T-helper 1 cell treated with Interleukin-12 subunit alpha and Interleukin-12 subunit beta and Interleukin-4 antibody, amounts not matched to agents 30 μg/mL and 1 μg/mL, for 36 hours (primary cell): ENCODE measurements at regions not wholly inside any gene's neighbourhood (a gene's known extent, or its start where the extent isn't known, plus 50 kb on each side); places are given as distances from the start of the nearest gene placed in this dataset.

ENCODE experiments used
- H3K27ac Mint-ChIP-seq: one replicate; pipeline ENCODE4 v1.8.0; 2021; ENCODE audit warnings: mild to moderate bottlenecking, mixed read lengths
- H3K27me3 Mint-ChIP-seq: one replicate; pipeline ENCODE4 v1.8.0; 2021; ENCODE audit warnings: low read depth, mixed read lengths
- H3K36me3 Mint-ChIP-seq: one replicate; pipeline ENCODE4 v1.8.0; 2021; ENCODE audit warnings: low read depth, mixed read lengths
- H3K4me1 Mint-ChIP-seq: one replicate; pipeline ENCODE4 v1.8.0; 2021; ENCODE audit warnings: low read depth, mixed read lengths
- H3K4me3 Mint-ChIP-seq: one replicate; pipeline ENCODE4 v1.8.0; 2021; ENCODE audit warnings: mild to moderate bottlenecking, moderate library complexity, mixed read lengths
- H3K9me3 Mint-ChIP-seq: one replicate; pipeline ENCODE4 v1.8.0; 2021; ENCODE audit warnings: mixed read lengths

DNA sequence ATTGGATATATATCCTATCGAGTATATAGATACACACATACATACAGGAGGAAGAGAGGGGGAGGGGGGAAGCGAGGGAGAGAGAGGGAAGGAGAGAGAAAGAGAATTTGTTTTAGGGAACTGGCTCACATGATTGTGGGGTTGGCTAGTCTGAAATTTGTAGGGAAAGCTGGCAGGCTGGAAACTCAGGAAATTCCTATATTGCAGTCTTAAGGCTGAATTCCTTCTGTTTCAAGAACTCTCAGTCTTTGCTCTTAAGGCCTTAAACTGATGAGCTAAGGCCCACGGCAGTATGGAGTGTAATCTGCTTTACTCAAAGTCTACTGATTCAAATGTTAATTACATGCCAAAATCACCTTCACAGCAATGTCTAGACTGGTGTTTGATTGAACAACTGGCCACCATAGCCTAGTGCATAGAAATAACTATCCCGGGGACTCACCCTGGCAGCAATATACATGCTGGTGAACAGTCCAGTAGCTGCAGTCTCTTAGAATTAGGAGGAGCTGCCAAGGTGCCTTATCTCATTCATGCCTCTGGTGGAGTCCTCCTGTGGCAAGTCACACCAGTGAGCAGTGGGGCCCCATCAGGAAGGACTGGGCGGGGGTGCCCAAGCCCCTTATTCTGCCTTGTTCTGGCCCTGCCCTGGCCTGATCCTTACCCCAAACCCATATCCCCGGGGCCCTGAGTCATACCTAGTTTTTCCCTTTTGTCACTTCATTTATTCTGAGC, 59.7 kb upstream of the AMPD3 start:
- Mint-ChIP-seq H3K27me3 (peaks cover 21% of the 10 kb centered on the region), H3K4me1 (peaks cover 1% of the 10 kb centered on the region), H3K27ac (no peak overlapping the region), H3K9me3 (no peaks in the 10 kb centered on the region), H3K4me3 (no peak overlapping the region), H3K36me3 (no peaks in the 10 kb centered on the region)

DNA sequence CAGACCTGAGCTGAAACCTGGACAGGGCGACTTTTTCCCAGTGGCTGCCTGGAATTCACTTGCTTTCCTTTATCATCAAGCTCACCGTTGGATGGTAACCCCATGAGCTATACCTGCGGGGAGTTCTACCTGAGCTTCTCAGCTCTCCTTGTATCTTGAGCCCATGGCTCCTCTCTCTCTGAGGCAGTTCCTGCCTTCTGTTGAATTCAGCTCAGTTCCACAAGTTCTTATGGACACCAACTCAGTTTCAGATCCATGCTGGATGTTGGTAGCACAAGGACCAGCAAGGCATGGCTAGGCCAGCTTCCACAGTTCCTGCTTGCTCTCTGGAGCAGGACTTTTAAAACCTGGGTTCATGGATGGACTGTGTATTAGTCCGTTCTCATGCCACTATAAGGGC, 58.3 kb upstream of the AMPD3 start:
- peaks cover 12% of the 10 kb centered on the region for H3K27me3 Mint-ChIP-seq
- no peaks in the 10 kb centered on the region for H3K9me3 Mint-ChIP-seq
- H3K36me3 Mint-ChIP-seq = no peaks in the 10 kb centered on the region
- H3K4me3 Mint-ChIP-seq = no peak overlapping the region
- H3K27ac Mint-ChIP-seq = no peak overlapping the region
- H3K4me1 Mint-ChIP-seq = peaks cover 4% of the 10 kb centered on the region

DNA sequence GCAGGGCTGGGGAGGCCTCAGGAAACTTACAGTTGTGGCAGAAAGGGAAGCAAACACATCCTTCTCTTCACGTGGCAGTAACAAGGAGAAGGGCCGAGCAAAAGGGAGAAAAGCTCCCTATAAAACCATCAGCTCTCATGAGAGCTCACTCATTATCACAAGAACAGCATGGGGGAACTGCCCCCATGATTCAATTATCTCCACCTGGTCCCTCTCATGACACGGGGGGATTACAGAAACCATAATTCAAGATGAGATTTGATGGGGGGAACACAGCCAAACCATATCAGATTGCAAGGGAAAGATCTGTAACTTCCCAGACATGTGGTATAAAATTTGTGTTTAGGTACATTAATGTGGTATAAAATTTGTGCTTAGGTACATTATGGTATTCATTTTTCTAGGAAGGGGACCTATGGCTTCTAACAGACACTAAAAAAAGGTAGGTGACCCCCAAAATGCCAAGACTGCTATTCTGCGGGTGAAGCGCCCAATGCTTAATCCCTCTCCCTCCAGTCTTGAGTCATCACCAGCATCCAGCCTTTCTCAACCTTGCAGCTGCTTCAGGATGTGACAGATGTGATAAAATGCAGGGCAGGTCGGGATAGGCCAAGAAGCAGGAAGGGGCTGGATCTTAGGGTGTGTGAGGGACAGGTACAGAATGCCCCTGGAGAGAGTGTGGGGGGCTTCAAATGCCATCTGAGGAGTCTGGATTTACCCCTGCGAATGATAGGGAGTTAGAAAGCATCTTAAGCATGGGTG, 57.7 kb upstream of the AMPD3 start:
- H3K27me3 Mint-ChIP-seq = peaks cover 8% of the 10 kb centered on the region
- no peak overlapping the region for H3K4me3 Mint-ChIP-seq
- H3K4me1 Mint-ChIP-seq = peaks cover 4% of the 10 kb centered on the region
- no peak overlapping the region for H3K27ac Mint-ChIP-seq
- H3K36me3 Mint-ChIP-seq = no peaks in the 10 kb centered on the region
- H3K9me3 Mint-ChIP-seq = no peaks in the 10 kb centered on the region

DNA sequence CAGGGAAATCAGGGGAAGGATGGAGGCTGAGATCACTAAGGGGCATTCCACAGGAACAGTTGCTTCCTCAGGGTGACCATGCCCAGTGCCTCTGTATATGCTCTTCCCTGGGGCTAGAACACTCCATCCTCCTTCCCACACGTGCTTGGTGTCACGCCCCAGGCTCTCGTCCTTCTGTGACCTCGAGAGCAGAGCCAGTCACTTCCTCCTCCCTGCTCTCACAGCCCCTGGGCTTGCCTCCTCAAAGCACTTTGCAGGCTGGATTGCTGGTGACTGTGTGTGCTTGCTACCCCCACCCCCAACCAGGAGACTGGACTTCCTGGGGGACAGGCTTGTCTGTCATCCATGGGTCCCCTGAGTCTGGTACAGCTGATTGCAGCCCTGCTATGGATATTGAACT, 56.5 kb upstream of the AMPD3 start:
- Mint-ChIP-seq H3K36me3 (no peaks in the 10 kb centered on the region), H3K27ac (no peak overlapping the region), H3K27me3 (peaks cover 4% of the 10 kb centered on the region), H3K9me3 (no peaks in the 10 kb centered on the region), H3K4me3 (no peak overlapping the region), H3K4me1 (peaks cover 4% of the 10 kb centered on the region)

DNA sequence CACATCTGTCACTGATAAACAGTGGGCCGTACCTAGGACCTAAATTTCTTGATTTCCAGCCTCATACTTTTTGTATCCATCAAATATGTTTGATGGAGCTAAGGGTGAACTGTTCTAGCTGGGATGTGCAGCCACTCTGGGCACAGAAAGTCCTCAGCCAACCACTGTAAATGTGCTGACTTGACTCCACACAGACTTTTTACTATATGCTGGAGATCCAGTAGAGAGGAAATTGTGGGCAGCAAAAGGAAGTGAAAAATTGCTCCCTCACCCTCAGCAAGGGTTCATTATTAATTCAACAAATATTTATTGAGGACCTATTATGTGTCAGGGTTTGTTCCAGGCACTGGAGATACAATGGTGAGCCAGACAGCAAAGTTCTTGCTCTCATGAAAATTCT, 54.2 kb upstream of the AMPD3 start:
- no peaks in the 10 kb centered on the region for H3K36me3 Mint-ChIP-seq
- H3K27me3 Mint-ChIP-seq = peaks cover 4% of the 10 kb centered on the region
- H3K4me3 Mint-ChIP-seq = no peak overlapping the region
- H3K9me3 Mint-ChIP-seq = no peaks in the 10 kb centered on the region
- no peak overlapping the region for H3K27ac Mint-ChIP-seq
- H3K4me1 Mint-ChIP-seq = peaks cover 4% of the 10 kb centered on the region

DNA sequence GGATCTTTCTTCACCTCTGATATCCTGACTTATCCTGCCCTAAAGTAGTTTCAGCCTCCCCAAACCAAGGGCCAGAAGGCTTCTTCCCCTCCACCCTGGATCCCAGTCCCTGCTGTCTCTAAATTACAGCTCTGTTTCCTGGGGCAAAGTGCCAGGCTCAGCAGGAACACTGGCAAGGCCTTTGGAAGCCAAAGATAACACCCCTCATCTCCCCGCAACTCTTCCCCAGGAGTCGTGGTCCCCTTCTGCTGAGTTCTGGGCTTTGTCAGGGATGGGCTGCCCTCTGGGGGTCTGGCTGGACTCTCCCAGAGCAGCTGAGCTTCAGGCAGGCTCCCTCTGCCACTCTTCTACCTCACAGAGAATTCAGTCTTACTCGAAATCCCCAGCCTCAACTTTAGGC, 53.8 kb upstream of the AMPD3 start:
- no peaks in the 10 kb centered on the region for H3K36me3 Mint-ChIP-seq
- no peak overlapping the region for H3K4me3 Mint-ChIP-seq
- H3K9me3 Mint-ChIP-seq = no peaks in the 10 kb centered on the region
- H3K27me3 Mint-ChIP-seq = peaks cover 2% of the 10 kb centered on the region
- no peak overlapping the region for H3K27ac Mint-ChIP-seq
- H3K4me1 Mint-ChIP-seq = peaks cover 4% of the 10 kb centered on the region

DNA sequence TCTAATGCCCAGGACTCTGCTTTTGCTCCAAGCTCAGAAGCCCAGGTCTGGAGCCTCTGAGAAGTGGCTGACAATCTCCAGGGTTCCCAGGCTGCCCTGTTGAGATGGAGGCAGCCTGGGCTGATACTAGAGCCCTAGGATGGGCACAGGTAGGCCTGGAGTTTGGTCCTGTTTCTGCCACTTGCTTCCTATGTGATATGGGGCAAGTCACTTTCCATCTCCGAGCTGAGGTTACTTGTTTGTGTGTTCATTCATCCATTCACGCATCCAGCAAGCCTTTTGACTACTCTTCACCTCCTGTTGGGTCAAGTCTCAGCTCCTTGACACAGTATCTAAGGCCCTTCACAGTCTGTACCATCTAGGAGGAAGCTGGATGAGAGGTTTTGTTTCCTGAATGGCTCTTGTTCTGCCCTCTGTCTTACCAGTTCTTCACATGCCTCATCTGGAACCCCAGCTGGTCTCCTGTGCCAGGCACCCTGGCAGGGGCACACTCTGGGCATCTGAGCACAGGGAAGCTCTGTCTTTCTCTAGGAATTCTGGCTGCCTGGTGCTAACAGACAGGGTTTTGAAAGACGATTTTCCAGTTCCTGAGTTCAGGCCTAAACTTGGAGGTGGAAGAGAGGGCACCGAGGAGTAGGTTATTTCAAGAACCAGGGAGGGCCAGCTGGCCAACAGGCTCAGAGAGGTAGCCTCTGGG, 53.2 kb upstream of the AMPD3 start:
- H3K4me1 Mint-ChIP-seq = peaks cover 4% of the 10 kb centered on the region
- no peaks in the 10 kb centered on the region for H3K36me3 Mint-ChIP-seq
- no peaks in the 10 kb centered on the region for H3K9me3 Mint-ChIP-seq
- H3K27ac Mint-ChIP-seq = no peak overlapping the region
- H3K4me3 Mint-ChIP-seq = no peak overlapping the region
- H3K27me3 Mint-ChIP-seq = no peaks in the 10 kb centered on the region
